ENCODE measurements at regions not wholly inside any gene's neighbourhood (a gene's known extent, or its start where the extent isn't known, plus 50 kb on each side); places are given as distances from the start of the nearest gene placed in this dataset.

DNA sequence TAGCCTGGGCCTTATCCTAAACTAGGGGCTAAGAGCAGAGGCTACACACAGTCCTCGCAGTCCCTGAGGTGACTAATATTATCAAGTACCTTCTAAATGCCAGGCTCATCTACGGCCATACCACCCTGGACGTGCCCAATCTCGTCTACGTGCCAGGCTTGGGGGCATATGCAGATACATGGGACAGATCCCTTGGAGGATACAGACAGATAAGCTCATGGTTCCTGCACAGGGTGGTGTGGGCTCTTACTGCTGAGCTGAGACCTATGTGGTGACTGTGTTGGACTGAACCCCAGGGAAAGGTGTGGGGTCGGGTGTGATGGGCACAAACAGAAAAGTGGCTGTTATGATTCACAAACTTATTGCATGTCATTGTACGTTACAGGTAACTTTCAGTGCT is 268.4 kb upstream of the NEBL start:
- no peak for FAIRE-seq
- dilution Hi-C loops (cut with MboI; ENCODE audit: extremely low pct_ligation_motif_present, low sequenced_read_pairs): no loop called here
- TF ChIP-seq, protein P1, sequence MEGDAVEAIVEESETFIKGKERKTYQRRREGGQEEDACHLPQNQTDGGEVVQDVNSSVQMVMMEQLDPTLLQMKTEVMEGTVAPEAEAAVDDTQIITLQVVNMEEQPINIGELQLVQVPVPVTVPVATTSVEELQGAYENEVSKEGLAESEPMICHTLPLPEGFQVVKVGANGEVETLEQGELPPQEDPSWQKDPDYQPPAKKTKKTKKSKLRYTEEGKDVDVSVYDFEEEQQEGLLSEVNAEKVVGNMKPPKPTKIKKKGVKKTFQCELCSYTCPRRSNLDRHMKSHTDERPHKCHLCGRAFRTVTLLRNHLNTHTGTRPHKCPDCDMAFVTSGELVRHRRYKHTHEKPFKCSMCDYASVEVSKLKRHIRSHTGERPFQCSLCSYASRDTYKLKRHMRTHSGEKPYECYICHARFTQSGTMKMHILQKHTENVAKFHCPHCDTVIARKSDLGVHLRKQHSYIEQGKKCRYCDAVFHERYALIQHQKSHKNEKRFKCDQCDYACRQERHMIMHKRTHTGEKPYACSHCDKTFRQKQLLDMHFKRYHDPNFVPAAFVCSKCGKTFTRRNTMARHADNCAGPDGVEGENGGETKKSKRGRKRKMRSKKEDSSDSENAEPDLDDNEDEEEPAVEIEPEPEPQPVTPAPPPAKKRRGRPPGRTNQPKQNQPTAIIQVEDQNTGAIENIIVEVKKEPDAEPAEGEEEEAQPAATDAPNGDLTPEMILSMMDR (optimal IDR thresholded peaks at IDR 0.05 in 1 of 3, IDR thresholded peaks at IDR 0.05 in 1 of 3, conservative IDR thresholded peaks at IDR 0.05 in 1 of 3; ENCODE audit: extremely low read depth in 1 of 3, insufficient read depth in 2 of 3, low read length in 3 of 3): no peak
- TF ChIP-seq EZH2 (IDR thresholded peaks at IDR 0.05; ENCODE audit: low read length): no peak
- no peaks in the 10 kb centered on the region for H3K27me3 ChIP-seq (ENCODE audit: control insufficient read depth, extremely low read depth, insufficient read depth, low read length)
- H3K4me1 ChIP-seq (ENCODE audit: control insufficient read depth, extremely low read depth, insufficient read depth, low read length): no peaks in the 10 kb centered on the region
- no peaks in the 10 kb centered on the region for H3K9me1 ChIP-seq (ENCODE audit: control insufficient read depth, extremely low read depth, insufficient read depth, low read length)
- H3K79me2 ChIP-seq (ENCODE audit: control insufficient read depth, insufficient read depth, low read length): no peaks in the 10 kb centered on the region
- no peak overlapping the region for H2AFZ ChIP-seq (ENCODE audit: control insufficient read depth, low read length)
- no peak overlapping the region for H3K4me3 ChIP-seq (ENCODE audit: control insufficient read depth in 2 of 3, extremely low read depth in 1 of 3, insufficient read depth in 2 of 3, low read depth in 1 of 3, low read length in 3 of 3)
- H3K4me2 ChIP-seq (ENCODE audit: control insufficient read depth, extremely low read depth, insufficient read depth, low read depth, low read length): no peak overlapping the region
- no peak for DNase-seq (ENCODE audit: low read depth, low spot score)
- no peak overlapping the region for H3K9ac ChIP-seq (ENCODE audit: control insufficient read depth, extremely low read depth, insufficient read depth, low read length)
- no peaks in the 10 kb centered on the region for H3K36me3 ChIP-seq (ENCODE audit: control insufficient read depth in 2 of 2, extremely low read depth in 1 of 2, insufficient read depth in 2 of 2, low read length in 2 of 2)
- no peaks in the 10 kb centered on the region for H3K9me3 ChIP-seq (ENCODE audit: control insufficient read depth, low read depth, low read length)
- no peak overlapping the region for H3K27ac ChIP-seq (ENCODE audit: control insufficient read depth, insufficient read depth, low read length)
- H4K20me1 ChIP-seq (ENCODE audit: control insufficient read depth, extremely low read depth, insufficient read depth, low read length): no peaks in the 10 kb centered on the region

DNA sequence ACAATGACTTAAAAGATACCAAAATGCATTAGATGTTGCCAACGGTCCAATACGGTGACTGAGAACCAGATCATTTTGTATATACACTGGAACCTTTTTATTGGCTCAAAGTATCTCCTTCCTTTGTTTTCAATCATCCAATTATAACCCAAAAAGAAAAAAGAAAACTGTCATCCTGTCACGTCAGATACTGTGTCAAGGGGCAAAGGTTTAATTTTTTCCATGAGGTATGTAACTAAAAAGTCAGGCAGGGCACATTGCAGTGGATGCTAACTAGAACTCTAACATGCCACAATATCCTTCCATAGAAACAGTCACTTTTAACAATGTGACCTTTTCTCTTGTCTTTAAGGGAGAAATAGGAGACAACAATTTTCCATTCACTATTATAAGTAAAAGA is 267.6 kb upstream of the NEBL start:
- no peaks in the 10 kb centered on the region for H4K20me1 ChIP-seq (ENCODE audit: control insufficient read depth, extremely low read depth, insufficient read depth, low read length)
- DNase-seq (ENCODE audit: low read depth, low spot score) (no peak), FAIRE-seq (no peak)
- H2AFZ ChIP-seq (ENCODE audit: control insufficient read depth, low read length): no peak overlapping the region
- H3K27me3 ChIP-seq (ENCODE audit: control insufficient read depth, extremely low read depth, insufficient read depth, low read length): no peaks in the 10 kb centered on the region
- H3K79me2 ChIP-seq (ENCODE audit: control insufficient read depth, insufficient read depth, low read length): no peaks in the 10 kb centered on the region
- no peak overlapping the region for H3K9ac ChIP-seq (ENCODE audit: control insufficient read depth, extremely low read depth, insufficient read depth, low read length)
- no peak overlapping the region for H3K27ac ChIP-seq (ENCODE audit: control insufficient read depth, insufficient read depth, low read length)
- H3K4me1 ChIP-seq (ENCODE audit: control insufficient read depth, extremely low read depth, insufficient read depth, low read length): no peaks in the 10 kb centered on the region
- no peaks in the 10 kb centered on the region for H3K9me3 ChIP-seq (ENCODE audit: control insufficient read depth, low read depth, low read length)
- TF ChIP-seq, protein P1 (optimal IDR thresholded peaks at IDR 0.05 in 1 of 3, IDR thresholded peaks at IDR 0.05 in 1 of 3, conservative IDR thresholded peaks at IDR 0.05 in 1 of 3; ENCODE audit: extremely low read depth in 1 of 3, insufficient read depth in 2 of 3, low read length in 3 of 3): no peak
- no peak for TF ChIP-seq EZH2 (IDR thresholded peaks at IDR 0.05; ENCODE audit: low read length)
- H3K4me2 ChIP-seq (ENCODE audit: control insufficient read depth, extremely low read depth, insufficient read depth, low read depth, low read length): no peak overlapping the region
- H3K36me3 ChIP-seq (ENCODE audit: control insufficient read depth in 2 of 2, extremely low read depth in 1 of 2, insufficient read depth in 2 of 2, low read length in 2 of 2): no peaks in the 10 kb centered on the region
- H3K4me3 ChIP-seq (ENCODE audit: control insufficient read depth in 2 of 3, extremely low read depth in 1 of 3, insufficient read depth in 2 of 3, low read depth in 1 of 3, low read length in 3 of 3): no peak overlapping the region
- no peaks in the 10 kb centered on the region for H3K9me1 ChIP-seq (ENCODE audit: control insufficient read depth, extremely low read depth, insufficient read depth, low read length)
- dilution Hi-C loops (cut with MboI; ENCODE audit: extremely low pct_ligation_motif_present, low sequenced_read_pairs): no loop called here

Data from keratinocyte (primary cell).